GM21528 (cell line): ENCODE measurements at regions not wholly inside any gene's neighbourhood (a gene's known extent, or its start where the extent isn't known, plus 50 kb on each side); places are given as distances from the start of the nearest gene placed in this dataset.
"Not testable (repeated sequence)": the region's sequence is repeated elsewhere in the genome, so short reads cannot be mapped to it uniquely, and the experiment has no call there.

Source experiments
- ATAC-seq: cut with Tn5 transposase; IDR thresholded peaks from one replicate; pipeline ENCODE4 v1.9.1; 2021; ENCODE audit warnings: mild to moderate bottlenecking, moderate library complexity; ENCODE audit not compliant: unreplicated experiment, low FRiP score

- no peak for ATAC-seq
These were observed 220.4 kb upstream of the IRX4 start for GRCh38 chr5:2102819-2103776.

DNA sequence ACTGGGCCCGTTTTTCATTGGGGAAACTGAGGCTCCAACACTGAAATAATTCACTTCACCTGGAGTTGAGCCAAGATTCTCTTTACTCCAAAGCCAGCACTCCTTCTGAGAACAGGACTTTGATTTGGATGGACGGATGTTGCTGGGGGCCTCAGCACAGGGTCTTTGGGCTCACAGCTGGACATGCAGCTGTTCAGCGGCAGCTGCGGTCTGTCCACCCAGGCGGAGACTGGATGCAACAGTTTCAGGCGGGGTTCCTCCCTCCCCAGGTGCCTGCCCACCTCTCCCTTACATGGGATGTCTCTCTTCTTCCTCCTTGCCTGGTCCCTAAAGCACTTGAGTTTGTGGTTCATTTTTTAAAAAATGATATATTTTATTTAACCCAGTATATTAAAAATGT is 219.0 kb upstream of the IRX4 start:
- no peak for ATAC-seq

DNA sequence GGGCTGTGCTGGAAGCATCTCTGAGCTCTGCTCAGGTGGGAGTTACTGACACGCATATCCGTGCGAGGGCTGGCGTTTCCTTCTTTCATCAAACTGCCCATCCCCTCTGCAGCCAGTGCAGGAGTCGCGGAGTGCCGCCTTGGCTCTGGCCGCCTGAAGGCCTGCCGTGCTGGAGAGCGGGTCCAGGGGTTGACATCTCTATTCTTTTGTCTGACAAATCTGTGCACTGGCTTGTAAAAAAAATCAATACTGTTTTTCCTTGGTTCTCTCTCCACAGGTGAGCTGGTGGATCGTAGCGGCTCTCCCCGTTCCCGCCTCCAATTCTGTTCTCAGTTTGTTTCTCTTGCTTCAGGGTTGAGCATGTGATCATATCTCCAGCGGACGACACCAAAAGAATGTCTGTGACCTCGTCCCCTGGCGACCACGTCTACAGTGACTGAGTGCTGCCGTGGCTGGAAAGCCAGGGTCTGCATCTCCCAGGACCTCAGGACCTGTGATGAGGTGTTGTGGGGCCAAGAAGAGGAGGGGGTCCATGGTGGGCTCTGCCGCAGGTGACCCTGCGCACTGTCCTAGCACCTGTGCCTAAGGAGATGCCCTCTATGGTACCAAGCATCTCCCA is 214.3 kb upstream of the IRX4 start:
- ATAC-seq = no peak

DNA sequence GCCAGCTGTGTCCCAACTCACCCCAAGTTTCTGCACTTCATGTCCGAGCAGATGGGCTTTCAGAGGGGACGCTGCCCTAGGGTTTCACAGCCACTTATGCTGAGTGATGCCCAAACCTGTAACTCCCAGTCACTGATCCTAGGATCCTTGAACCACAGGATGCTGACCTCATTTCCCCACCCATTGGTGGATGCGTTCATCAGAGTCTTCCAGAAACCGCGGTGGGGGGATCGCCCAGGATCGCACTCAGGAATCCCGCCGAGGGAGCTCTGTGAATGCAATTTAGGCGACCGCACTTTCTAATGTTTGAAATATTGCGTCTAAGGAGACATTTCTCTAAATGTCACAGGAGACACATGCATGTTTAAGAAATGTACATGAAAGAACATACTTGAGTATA is 212.3 kb upstream of the IRX4 start:
- no peak for ATAC-seq

DNA sequence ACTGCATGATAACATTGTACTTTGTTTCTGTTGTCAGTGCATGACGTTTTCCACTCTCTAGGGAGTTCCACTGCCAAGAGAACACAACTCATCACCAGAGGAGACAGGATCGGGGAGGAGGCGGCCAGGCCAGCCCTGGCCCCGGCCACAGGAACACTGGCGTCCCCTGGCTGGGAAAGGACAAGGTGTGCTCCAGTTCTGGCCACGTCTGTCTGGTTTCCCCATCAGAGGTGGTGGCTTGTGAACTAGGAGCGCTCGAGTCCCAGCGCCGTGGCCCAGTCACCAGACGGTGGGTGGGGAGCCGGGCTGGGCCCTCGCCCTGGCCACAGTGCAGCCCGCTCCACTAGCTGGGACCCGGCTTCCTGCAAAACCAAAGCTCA is 211.9 kb upstream of the IRX4 start:
- ATAC-seq = no peak

- no peak for ATAC-seq
These were observed 211.3 kb upstream of the IRX4 start for GRCh38 chr5:2093859-2094615.

DNA sequence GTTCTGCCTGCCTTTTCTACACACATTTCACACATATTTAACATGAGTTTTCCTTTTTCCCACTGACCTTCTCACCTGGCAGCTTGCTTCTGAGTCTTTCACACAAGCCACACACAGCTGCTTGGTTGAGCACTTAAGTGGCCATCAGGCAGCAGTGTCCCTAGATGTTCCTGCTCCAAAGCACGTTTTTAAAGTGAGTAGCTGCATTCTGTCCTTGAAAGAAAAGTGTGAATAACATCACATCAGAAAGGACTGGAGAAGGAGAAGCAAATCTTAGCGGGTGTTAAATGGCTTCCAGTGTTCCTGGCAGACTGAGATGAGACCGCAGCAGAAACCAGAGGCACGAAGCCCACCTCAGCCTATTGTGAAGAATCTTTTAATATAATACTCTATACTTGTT is 209.2 kb upstream of the IRX4 start:
- no peak for ATAC-seq

DNA sequence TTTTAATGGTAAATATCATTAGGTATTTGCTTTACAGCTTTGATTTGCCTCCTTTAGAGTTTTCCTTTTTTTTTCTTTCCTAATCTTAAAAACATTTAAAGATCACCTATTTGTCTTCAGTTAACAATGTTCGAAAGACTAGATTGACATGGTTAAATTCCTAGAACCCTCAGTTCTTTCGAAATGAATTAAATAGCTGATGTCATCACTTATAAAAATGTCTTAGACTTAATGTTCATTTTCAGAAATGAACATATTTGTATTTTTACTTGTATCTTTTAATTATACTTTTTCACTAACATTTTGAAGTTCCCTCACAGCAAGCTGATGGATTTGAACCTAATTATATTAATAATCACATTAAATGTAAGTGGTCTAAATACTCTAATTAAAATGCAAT is 205.3 kb upstream of the IRX4 start:
- no peak for ATAC-seq

GRCh38 chr5:2075365-2075764 is 192.6 kb upstream of the IRX4 start:
- no peak for ATAC-seq

DNA sequence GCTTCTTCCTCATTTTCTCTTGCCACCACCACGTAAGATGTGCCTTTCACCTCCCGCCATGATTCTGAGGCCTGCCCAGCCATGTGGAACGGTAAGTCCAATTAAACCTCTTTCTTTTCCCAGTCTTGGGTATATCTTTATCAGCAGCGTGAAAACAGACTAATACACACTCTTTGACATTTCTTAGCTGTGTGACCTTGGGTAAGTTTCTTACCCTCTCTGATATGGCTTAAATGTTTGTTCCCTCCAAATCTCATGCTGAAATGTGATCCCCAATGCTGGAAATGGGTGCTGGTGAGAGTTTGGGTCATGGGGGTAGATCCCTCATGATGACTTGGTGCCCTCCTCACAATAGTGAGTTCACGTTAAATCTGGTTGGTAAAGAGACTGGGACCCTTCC is 188.8 kb upstream of the IRX4 start:
- ATAC-seq = no peak

DNA sequence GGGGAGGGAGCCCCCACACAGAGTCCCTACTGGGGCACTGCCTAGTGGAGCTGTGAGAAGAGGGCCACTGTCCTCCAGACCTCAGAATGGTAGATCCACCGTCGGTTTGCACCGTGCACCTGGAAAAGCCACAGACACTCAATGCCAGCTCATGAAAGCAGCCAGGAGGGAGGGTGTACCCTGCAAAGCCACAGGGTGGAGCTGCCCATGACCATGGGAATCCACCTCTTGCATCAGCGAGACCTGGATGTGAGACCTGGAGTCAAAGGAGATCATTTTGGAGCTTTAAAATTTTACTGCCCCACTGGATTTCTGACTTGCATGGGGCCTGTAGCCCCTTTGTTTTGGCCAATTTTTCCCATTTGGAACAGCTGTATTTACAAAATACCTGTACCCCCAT is 188.1 kb upstream of the IRX4 start:
- not testable (repeated sequence) for ATAC-seq

DNA sequence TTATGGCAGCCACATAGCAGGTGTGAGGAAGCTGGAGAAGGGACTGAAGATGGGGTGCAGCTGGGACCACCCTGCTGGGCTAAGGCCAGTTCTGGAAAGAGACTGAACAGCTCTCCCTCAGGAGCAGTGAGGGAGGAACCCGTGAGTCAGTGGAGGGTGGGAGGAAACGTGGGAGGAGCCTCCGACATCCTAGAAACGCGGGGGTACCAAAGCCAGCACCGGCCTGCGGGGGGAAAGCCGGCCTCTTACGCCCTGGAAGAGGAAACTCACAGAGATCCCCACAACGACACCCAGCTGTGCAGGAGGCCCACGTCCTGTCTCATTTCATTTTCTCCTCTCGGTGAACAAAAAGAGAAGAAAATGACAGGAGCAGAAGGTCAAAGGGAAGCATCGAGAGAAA is 185.8 kb upstream of the IRX4 start:
- ATAC-seq = no peak

DNA sequence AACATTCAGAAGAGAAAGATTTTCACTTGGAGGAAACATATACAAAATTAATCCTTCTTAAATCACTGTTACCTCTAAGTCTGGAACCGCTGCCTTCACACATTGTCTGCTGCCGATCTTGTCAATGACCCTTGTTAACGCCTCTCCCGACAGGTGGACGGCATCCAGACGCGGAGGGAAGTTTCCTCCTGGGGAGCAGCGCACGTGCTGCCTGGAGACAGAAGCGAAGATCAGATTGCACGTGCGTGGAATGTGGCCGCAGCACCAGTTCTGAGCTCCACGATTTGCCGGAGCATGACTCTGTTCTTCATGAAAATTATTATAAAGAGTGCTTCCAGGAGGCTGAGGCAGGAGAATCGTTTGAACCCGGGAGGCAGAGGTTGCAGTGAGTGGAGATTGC is 183.6 kb upstream of the IRX4 start:
- no peak for ATAC-seq

DNA sequence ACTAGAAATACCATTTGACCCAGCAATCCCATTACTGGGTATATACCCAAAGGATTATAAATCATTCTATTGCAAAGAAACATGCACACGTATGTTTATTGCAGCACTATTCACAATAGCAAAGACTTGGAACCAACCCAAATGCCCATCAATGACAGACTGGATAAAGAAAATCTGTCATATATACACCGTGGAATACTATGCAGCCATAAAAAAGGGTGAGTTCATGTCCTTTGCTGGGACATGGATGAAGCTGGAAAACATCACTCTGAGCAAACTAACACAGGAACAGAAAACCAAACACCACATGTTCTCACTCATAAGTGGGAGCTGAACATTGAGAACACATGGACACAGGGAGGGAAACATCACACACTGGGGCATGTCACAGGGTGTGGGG is 180.7 kb upstream of the IRX4 start:
- ATAC-seq = not testable (repeated sequence)

GRCh38 chr5:2052687-2053086 is 170.0 kb upstream of the IRX4 start:
- no peak for ATAC-seq

DNA sequence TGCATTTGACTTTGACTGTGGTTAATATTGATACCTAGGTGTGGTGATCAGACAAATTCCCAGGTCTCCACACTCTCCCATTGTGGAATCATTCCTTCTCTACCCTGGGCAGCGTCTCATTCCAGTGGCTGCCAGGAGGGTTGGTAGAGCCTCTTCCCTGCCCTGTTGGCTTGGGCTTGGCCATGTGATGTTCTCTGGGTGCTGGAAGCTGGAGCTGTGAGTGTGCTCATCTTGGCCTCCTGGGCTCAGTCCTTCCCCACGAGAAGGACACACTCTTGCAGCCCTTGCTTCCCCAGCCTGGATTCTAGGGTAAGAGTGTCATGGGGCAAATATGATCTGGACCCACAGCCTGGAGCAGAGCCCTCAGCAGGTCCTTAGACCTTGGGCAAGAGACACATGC is 167.2 kb upstream of the IRX4 start:
- no peak for ATAC-seq

GRCh38 chr5:2048664-2049063 is 165.9 kb upstream of the IRX4 start:
- no peak for ATAC-seq

GRCh38 chr5:2047341-2047927 is 164.7 kb upstream of the IRX4 start:
- no peak for ATAC-seq

DNA sequence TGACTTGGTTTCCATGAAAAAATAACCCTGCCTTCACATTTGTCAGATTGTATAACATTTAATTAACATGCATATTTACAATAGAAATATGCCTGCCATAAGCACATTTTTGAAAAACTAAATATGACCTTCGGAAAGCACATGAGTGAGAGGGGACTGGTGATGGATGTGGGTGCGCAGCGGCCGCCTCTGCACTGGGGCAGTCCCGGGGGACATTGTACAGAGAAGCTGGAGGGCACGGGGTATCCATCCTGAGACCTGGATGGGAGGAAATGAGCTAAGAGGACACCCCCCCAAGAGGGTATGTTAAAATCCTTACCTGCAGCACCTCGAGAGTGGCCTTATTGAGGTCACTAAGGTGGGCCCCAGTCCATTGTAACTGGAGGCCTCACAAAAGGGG is 161.3 kb upstream of the IRX4 start:
- ATAC-seq = no peak

- no peak for ATAC-seq
These were observed 156.4 kb upstream of the IRX4 start for GRCh38 chr5:2039180-2039531.
